K562 (cell line): ENCODE measurements at regions not wholly inside any gene's neighbourhood (a gene's known extent, or its start where the extent isn't known, plus 50 kb on each side); places are given as distances from the start of the nearest gene placed in this dataset.

Experiments used
- ATAC-seq: fragments of 200-7000 bp; cut with Tn5 transposase; 3 replicates; pipeline ENCODE4 v1.9.1; 2020; ENCODE audit warnings: moderate library complexity
- BruUV-seq: library from RNA; stranded (reverse); fragments of 400-500 nt; replicated peaks from 2 replicates; lab custom pipeline; 2021; lab: Mats Ljungman, UMichigan
- CTCF ChIA-PET: fragments of 300-600 bp; formaldehyde crosslinking; extraction: SDS; loops from one replicate; lab custom pipeline; 2021; ENCODE audit warnings: low intra/inter-chr PET ratio; lab: Yijun Ruan, JAX
- POLR2A ChIA-PET: fragments of 300-600, 350-650 bp; sonication (Branson Sonifier 250); formaldehyde crosslinking; extraction: SDS; loops from one replicate; lab custom pipeline; 2021; ENCODE audit warnings: antibody characterized with exemption, inconsistent platforms; lab: Yijun Ruan, JAX
- DNase-seq, 4 experiments: peaks; one replicate each; pipeline versions ENCODE4 v3.0.0 to v3.0.0-alpha.2; 2011 to 2018; ENCODE audit warnings: low spot score in 3 of 4, mixed read lengths in 3 of 4; ENCODE audit errors: extremely low read depth in 1 of 4
- FAIRE-seq: peaks from 2 replicates; lab custom pipeline; 2011; peaks lifted over from hg19 to GRCh38; lab: Jason Lieb, UNC
- H2AFZ ChIP-seq: 2 replicates; pipeline ENCODE4 v1.6.0; 2011; ENCODE audit warnings: low read depth, low read length, control low read depth, inconsistent platforms
- H3K27ac ChIP-seq: fragments of 200-600 bp; 3 replicates; pipeline ENCODE4 v1.8.0; 2011; ENCODE audit warnings: low read depth, mild to moderate bottlenecking, control low read depth, inconsistent platforms, low read length, moderate library complexity, mixed read lengths; ENCODE audit errors: extremely low read depth
- H3K27me3 ChIP-seq, 2 experiments: fragments of 300-600 bp in 1 of 2; 2 replicates in 1 of 2; 3 replicates in 1 of 2; pipeline versions ENCODE4 v1.6.0 to v1.8.0; 2011; ENCODE audit warnings: inconsistent platforms in 2 of 2, low read length in 2 of 2, mild to moderate bottlenecking in 1 of 2, mixed read lengths in 1 of 2, moderate library complexity in 1 of 2; ENCODE audit not compliant: control insufficient read depth in 2 of 2, insufficient read depth in 2 of 2
- H3K36me3 ChIP-seq: fragments of 300-600 bp; 3 replicates; pipeline ENCODE4 v1.8.0; 2011; ENCODE audit warnings: mild to moderate bottlenecking, low read length, inconsistent platforms; ENCODE audit not compliant: control insufficient read depth, insufficient read depth
- H3K4me1 ChIP-seq, 2 experiments: fragments of 200-600 bp in 1 of 2; replicated peaks in 1 of 2; 2 replicates in 1 of 2; 3 replicates in 1 of 2; pipeline versions ENCODE4 v1.5.1 to v1.8.0; 2011; ENCODE audit warnings: inconsistent platforms in 2 of 2, low read length in 2 of 2, mild to moderate bottlenecking in 1 of 2, mixed read lengths in 1 of 2, moderate library complexity in 1 of 2; ENCODE audit not compliant: control insufficient read depth in 2 of 2, insufficient read depth in 2 of 2
- H3K4me2 ChIP-seq: 2 replicates; pipeline ENCODE4 v1.6.1; 2011; ENCODE audit warnings: low read length, control low read depth, inconsistent platforms, mixed read lengths; ENCODE audit not compliant: insufficient read depth
- H3K4me3 ChIP-seq: fragments of 200-600 bp; sonication (generic), shearing (Covaris generic); 2 replicates; pipeline ENCODE4 v1.5.1; 2016; ENCODE audit warnings: control low read depth, inconsistent platforms
- H3K79me2 ChIP-seq: fragments of 200-600 bp; 3 replicates; pipeline ENCODE4 v1.8.0; 2011; ENCODE audit warnings: low read length, inconsistent platforms; ENCODE audit not compliant: control insufficient read depth, insufficient read depth
- H3K9ac ChIP-seq, 2 experiments: 2 replicates each; pipeline versions ENCODE4 v1.6.0 to v1.6.1; 2011; ENCODE audit warnings: low read depth in 2 of 2, low read length in 2 of 2, control low read depth in 1 of 2, inconsistent platforms in 1 of 2, mild to moderate bottlenecking in 1 of 2, mixed read lengths in 1 of 2; ENCODE audit not compliant: insufficient read depth in 1 of 2
- H3K9me1 ChIP-seq: one replicate; pipeline ENCODE4 v1.6.0; 2011; ENCODE audit warnings: inconsistent platforms, mild to moderate bottlenecking, low read length, moderate library complexity; ENCODE audit not compliant: control insufficient read depth, insufficient read depth
- H3K9me3 ChIP-seq: replicated peaks from 2 replicates; pipeline ENCODE4 v1.5.1; 2011; ENCODE audit warnings: low read depth, low read length, inconsistent platforms; ENCODE audit not compliant: control insufficient read depth, insufficient read depth
- H4K20me1 ChIP-seq: replicated peaks from 2 replicates; pipeline ENCODE4 v1.6.1; 2011; ENCODE audit warnings: low read length, inconsistent platforms, mixed read lengths; ENCODE audit not compliant: control insufficient read depth, insufficient read depth
- HCFC1 ChIP-seq: IDR thresholded peaks from 2 replicates; pipeline ENCODE4 v1.6.1; 2012; ENCODE audit warnings: low read depth, low read length, improper control_type of control experiment
- HINFP ChIP-seq: fragments of 450-650 bp; conservative IDR thresholded peaks from 2 replicates; pipeline ENCODE4 v1.6.1; 2016; ENCODE audit warnings: missing genetic modification characterization, low read depth, mild to moderate bottlenecking, control low read depth, missing compliant biosample characterization
- MAZ ChIP-seq, 2 experiments: fragments of 450-650 bp in 1 of 2; sonication (generic) in 1 of 2; formaldehyde crosslinking; IDR thresholded peaks in 1 of 2; conservative IDR thresholded peaks in 1 of 2; 2 replicates each; pipeline versions ENCODE4 v1.4.0 to v1.5.0; 2020; ENCODE audit warnings: mild to moderate bottlenecking in 1 of 2, missing genetic modification reagents in 1 of 2
- MBD2 ChIP-seq: sonication (generic); IDR thresholded peaks from 2 replicates; pipeline ENCODE4 v1.6.1; 2016; ENCODE audit warnings: low read depth, borderline replicate concordance
- NCOA2 ChIP-seq, 2 experiments: fragments of 450-650 bp; IDR thresholded peaks; 2 replicates each; pipeline ENCODE4 v1.6.1; 2018; ENCODE audit warnings: mild to moderate bottlenecking in 2 of 2, moderate library complexity in 1 of 2; ENCODE audit not compliant: partially characterized antibody in 2 of 2
- NEUROD1 ChIP-seq: fragments of 150-350 bp; IDR thresholded peaks from 2 replicates; pipeline ENCODE4 v1.6.1; 2014; ENCODE audit warnings: borderline replicate concordance, low read length, low read depth; ENCODE audit not compliant: partially characterized antibody
- TAF7 ChIP-seq: fragments of 450-650 bp; IDR thresholded peaks from 2 replicates; pipeline ENCODE4 v1.6.1; 2016; ENCODE audit warnings: missing genetic modification characterization, missing compliant biosample characterization
- TSC22D4 ChIP-seq: fragments of 450-650 bp; IDR thresholded peaks from 2 replicates; pipeline ENCODE4 v1.6.1; 2016; ENCODE audit warnings: missing genetic modification characterization, missing biosample characterization, control low read depth
- ZNF124 ChIP-seq: sonication (generic); formaldehyde crosslinking; IDR thresholded peaks from 2 replicates; pipeline ENCODE4 v1.8.1; 2022; ENCODE audit warnings: missing genetic modification reagents
- ZNF695 ChIP-seq: fragments of 450-650 bp; formaldehyde crosslinking; IDR thresholded peaks from 2 replicates; pipeline ENCODE4 v1.4.0; 2020; ENCODE audit warnings: mild to moderate bottlenecking, moderate library complexity
- ZNF717 ChIP-seq: fragments of 250-450 bp; sonication (Bioruptor Pico); IDR thresholded peaks from 2 replicates; pipeline ENCODE4 v1.5.0; 2021
- WGBS: fragments of 100-300 bp; shearing (Covaris generic); methylation state at CpG from one replicate; pipeline ENCODE4 v1.1.6; 2016; ENCODE audit warnings: low coverage, mixed read lengths; ENCODE audit not compliant: insufficient coverage; ENCODE audit errors: missing lambda C conversion rate; 5-methylcytosine and 5-hydroxymethylcytosine counted together
- in situ Hi-C: fragments of 300-500 bp; cut with MboI; formaldehyde crosslinking; loops from 4 replicates; pipeline ENCODE4 v1.15.0; 2018; ENCODE audit warnings: inconsistent platforms, mixed read lengths
- intact Hi-C: fragments of 100-400 bp; cut with micrococcal nuclease; formaldehyde crosslinking; loops from 2 replicates; pipeline ENCODE4 v1.14.2; 2022
- TF ChIP-seq, protein P1 (sequence below): fragments of 450-650 bp; formaldehyde crosslinking; IDR thresholded peaks from 2 replicates; pipeline ENCODE4 v1.4.0; 2022; ENCODE audit warnings: missing genetic modification characterization

GRCh38 chr4:71962622-71963264, 69.1 kb upstream of the NPFFR2 start:
- ATAC-seq = no peak
- Histone ChIP-seq H4K20me1 (no peaks in the 10 kb centered on the region), H3K79me2 (no peaks in the 10 kb centered on the region), H3K27me3 (no peaks in the 10 kb centered on the region), H3K4me2 (no peak overlapping the region), H3K9ac (no peak overlapping the region), H3K27ac (no peak overlapping the region), H2AFZ (no peak overlapping the region), H3K36me3 (no peaks in the 10 kb centered on the region), H3K9me3 (no peaks in the 10 kb centered on the region), H3K4me1 (no peaks in the 10 kb centered on the region), H3K4me3 (no peak overlapping the region), H3K9me1 (no peaks in the 10 kb centered on the region)
- DNase-seq = no peak
- intact Hi-C loops = no loop called here
- TF ChIP-seq HINFP (tag) (no peak), NEUROD1 (no peak), MAZ (CRISPR knock-in tag; conservative IDR thresholded peaks at IDR 0.05 in 1 of 2, IDR thresholded peaks at IDR 0.05 in 1 of 2) (no peak)
- ChIA-PET POLR2A (no interaction called here), CTCF (no interaction called here)
- FAIRE-seq = no peak
- in situ Hi-C loops = no loop called here
- 6% methylated on average over 4 of the region's 4 CpGs for WGBS
- no TSS peak for BruUV-seq

GRCh38 chr4:71974681-71975080, 57.1 kb upstream of the NPFFR2 start:
- 1% methylated on average over 4 of the region's 4 CpGs for WGBS
- H3K4me1 ChIP-seq = no peaks in the 10 kb centered on the region
- H3K9me1 ChIP-seq = no peaks in the 10 kb centered on the region
- H3K4me3 ChIP-seq = no peak overlapping the region
- H3K4me2 ChIP-seq = no peak overlapping the region
- DNase-seq (no peak), FAIRE-seq (no peak), ATAC-seq (no peak)
- CTCF ChIA-PET = no interaction called here
- intact Hi-C loops = no loop called here
- no peaks in the 10 kb centered on the region for H3K79me2 ChIP-seq
- no peak overlapping the region for H3K27ac ChIP-seq
- H2AFZ ChIP-seq = no peak overlapping the region
- no TSS peak for BruUV-seq
- H3K9ac ChIP-seq = no peak overlapping the region
- no peaks in the 10 kb centered on the region for H4K20me1 ChIP-seq
- in situ Hi-C loops = no loop called here
- no peaks in the 10 kb centered on the region for H3K36me3 ChIP-seq
- H3K9me3 ChIP-seq = no peaks in the 10 kb centered on the region
- H3K27me3 ChIP-seq = no peaks in the 10 kb centered on the region
- POLR2A ChIA-PET = no interaction called here
- TF ChIP-seq HCFC1 (no peak), TSC22D4 (tag) (no peak), NCOA2 (IDR thresholded peaks at IDR 0.05; ENCODE audit: partially characterized antibody in 2 of 2) (no peak), ZNF717 (CRISPR knock-in tag) (no peak), MBD2 (no peak), ZNF124 (CRISPR knock-in tag) (no peak), ZNF695 (no peak), TAF7 (tag) (no peak)
- TF ChIP-seq, protein P1, sequence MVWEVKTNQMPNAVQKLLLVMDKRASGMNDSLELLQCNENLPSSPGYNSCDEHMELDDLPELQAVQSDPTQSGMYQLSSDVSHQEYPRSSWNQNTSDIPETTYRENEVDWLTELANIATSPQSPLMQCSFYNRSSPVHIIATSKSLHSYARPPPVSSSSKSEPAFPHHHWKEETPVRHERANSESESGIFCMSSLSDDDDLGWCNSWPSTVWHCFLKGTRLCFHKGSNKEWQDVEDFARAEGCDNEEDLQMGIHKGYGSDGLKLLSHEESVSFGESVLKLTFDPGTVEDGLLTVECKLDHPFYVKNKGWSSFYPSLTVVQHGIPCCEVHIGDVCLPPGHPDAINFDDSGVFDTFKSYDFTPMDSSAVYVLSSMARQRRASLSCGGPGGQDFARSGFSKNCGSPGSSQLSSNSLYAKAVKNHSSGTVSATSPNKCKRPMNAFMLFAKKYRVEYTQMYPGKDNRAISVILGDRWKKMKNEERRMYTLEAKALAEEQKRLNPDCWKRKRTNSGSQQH (CRISPR knock-in tag) = no peak
